IPS-18c (cell line): ENCODE measurements at regions not wholly inside any gene's neighbourhood (a gene's known extent, or its start where the extent isn't known, plus 50 kb on each side); places are given as distances from the start of the nearest gene placed in this dataset.
"Not testable (repeated sequence)": the region's sequence is repeated elsewhere in the genome, so short reads cannot be mapped to it uniquely, and the experiment has no call there.

Experiments
- H3K4me3 ChIP-seq: 2 replicates; pipeline ENCODE4 v1.7.0; 2013; ENCODE audit warnings: low read depth, mild to moderate bottlenecking, low read length, moderate library complexity; ENCODE audit not compliant: insufficient read depth
- H3K9me3 ChIP-seq: one replicate; pipeline ENCODE4 v1.6.1; 2013; ENCODE audit warnings: mild to moderate bottlenecking, low read length, moderate library complexity; ENCODE audit not compliant: control insufficient read depth, insufficient read depth

DNA sequence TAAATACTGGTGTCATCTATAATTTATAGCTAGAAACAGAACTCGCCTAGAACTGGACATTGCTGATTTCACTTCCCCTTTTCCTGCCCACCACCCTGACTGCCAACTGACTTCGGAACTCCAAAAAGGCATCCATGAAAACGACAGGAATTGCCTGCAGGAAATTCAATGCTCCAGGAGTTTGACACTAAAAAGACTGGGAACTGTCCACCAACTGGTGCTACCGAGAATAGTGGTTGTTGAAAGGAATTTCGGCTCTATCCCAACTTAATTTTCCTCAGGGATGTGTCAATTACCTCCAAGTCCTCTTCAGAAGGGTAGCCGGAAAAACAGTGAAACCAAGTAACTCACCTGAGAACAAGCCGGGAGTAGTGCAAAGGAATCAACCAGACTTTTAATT, 440.0 kb downstream of the PRELID2 start:
- not testable (repeated sequence) for H3K9me3 ChIP-seq, H3K4me3 ChIP-seq

GRCh38 chr5:145393426-145393825, 441.7 kb downstream of the PRELID2 start:
- H3K9me3 ChIP-seq, result peaks cover 2% of the 10 kb centered on the region
- H3K4me3 ChIP-seq, result no peak overlapping the region

DNA sequence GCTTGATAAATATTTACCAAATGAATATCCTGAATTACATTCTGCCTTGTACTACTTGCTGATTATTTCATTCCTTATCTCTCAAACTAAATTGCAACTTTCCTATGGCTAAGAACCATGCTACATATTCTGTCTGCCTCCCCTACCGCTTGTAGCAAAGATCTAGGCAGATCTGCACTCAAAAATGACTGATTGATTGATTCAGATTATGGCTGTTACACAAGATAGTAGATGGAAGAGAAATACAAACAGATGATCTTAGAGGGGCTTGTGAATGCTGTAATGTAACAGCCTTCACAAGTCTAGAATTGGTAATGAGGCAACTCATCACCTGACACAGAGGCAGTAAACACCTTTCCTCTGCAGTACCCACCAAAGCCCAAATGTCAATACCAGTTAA, 446.1 kb downstream of the PRELID2 start:
- Histone ChIP-seq H3K4me3 (no peak overlapping the region), H3K9me3 (no peaks in the 10 kb centered on the region)

DNA sequence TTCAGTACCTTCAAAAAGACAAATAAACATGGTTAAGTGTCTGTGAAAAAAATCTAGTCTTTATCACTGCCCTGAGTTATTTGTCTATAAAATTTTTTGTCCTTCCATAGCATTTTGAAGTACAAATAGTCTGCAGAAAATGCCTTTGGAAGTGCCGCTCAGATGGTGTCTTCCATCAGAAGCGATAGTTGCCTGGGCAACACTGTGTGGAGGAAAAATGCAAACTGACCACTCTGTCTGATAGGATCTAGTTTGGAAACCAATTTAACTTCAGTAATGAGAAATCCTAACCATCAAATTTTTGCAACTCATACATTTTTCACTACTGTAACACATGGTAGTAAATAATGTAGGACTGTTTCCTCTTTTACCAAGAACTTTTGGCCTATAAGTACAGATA, 449.9 kb downstream of the PRELID2 start:
- Histone ChIP-seq H3K4me3 (no peak overlapping the region), H3K9me3 (no peaks in the 10 kb centered on the region)

DNA sequence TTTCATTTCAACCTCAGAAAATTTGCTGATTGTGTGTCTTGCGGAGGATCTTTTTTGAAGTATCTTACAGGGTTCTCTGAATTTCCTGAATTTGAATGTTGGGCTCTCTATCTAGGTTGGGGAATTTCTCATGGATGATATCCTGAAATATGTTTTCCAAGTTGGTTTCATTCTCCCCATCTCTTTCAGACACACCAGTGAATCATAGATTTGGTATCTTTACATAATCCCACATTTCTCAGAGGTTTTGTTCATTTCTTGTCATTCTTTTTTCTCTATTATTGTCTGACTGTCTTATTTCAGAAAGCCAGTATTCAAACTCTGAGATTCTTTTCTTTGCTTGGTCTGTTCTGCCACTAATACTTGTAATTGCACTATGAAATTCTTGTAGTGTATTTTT, 456.9 kb downstream of the PRELID2 start:
- Histone ChIP-seq H3K9me3 (peaks cover 6% of the 10 kb centered on the region), H3K4me3 (no peak overlapping the region)

DNA sequence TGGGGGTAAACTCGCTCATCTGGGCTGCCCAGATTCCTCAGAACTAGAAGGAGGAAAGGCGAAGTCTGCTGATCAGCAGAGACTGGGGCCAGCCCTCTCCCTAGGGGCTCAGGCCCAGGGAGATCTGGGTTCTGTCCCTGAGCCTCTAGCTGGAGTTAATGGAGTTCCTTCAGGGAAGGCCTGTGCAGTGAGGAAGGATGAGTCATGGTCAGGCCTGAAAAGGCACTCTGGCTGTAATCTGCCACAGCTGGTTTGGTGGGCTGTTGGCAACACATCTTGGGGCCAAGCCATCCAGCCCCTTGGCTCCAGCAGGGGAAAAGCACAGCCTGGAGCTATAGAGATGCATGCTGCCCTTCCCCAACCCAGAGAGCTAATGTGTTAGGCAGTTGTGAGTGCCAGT, 459.6 kb downstream of the PRELID2 start:
- Histone ChIP-seq H3K9me3 (peaks cover 9% of the 10 kb centered on the region), H3K4me3 (no peak overlapping the region; the same call in 1 of the 2 replicates)

GRCh38 chr5:145365464-145365863, 469.7 kb downstream of the PRELID2 start:
- H3K9me3 ChIP-seq, result no peaks in the 10 kb centered on the region
- no peak overlapping the region for H3K4me3 ChIP-seq

DNA sequence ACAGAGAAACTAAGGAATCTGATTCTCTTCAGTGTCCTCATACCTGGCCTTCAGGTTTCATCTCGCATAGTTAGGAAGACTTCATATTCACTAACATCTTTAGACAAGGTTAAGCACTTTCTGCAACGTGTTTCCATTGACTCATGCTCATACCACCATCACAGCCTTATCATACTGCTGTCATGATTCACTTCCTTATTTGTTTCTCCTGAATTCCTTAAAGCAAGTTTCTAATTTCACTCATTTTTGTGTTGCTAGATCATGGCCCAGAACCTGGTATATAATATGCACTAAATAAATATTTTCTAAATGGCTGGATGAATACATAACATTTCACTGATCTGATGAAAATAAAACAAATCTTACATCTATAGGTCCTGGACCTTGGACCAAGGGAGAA, 472.9 kb downstream of the PRELID2 start:
- Histone ChIP-seq H3K4me3 (no peak overlapping the region), H3K9me3 (no peaks in the 10 kb centered on the region)

DNA sequence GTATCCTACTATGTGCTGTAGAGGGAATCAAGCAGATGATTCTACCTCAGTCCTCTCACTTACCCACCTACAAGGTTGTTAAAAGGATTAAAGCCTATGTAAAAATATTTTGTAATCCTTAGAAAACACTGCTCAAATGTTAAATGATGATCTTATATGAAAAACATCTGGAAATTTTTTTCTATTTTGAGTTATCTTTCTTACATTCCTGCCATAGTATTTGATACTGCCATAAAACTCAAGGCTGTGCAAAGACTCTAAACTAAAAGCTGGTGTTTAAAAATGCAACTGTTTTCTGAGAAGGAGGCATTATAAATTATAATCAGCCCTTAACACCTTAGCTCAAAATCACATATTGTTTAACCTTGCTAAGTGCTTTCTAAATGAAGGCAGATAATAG, 474.2 kb downstream of the PRELID2 start:
- no peak overlapping the region for H3K4me3 ChIP-seq
- no peaks in the 10 kb centered on the region for H3K9me3 ChIP-seq

- H3K4me3 ChIP-seq, result no peak overlapping the region
Measured at GRCh38 chr5:145350513-145350912, 484.6 kb downstream of the PRELID2 start.

GRCh38 chr5:145347026-145347616, 488.0 kb downstream of the PRELID2 start:
- H3K9me3 ChIP-seq, result no peaks in the 10 kb centered on the region
- H3K4me3 ChIP-seq, result no peak overlapping the region

More at GRCh38 chr5:145350513-145350912, 484.6 kb downstream of the PRELID2 start:
- no peaks in the 10 kb centered on the region for H3K9me3 ChIP-seq

- Histone ChIP-seq H3K4me3 (no peak overlapping the region), H3K9me3 (no peaks in the 10 kb centered on the region)
Measured at GRCh38 chr5:145345511-145346287, 489.4 kb downstream of the PRELID2 start.

DNA sequence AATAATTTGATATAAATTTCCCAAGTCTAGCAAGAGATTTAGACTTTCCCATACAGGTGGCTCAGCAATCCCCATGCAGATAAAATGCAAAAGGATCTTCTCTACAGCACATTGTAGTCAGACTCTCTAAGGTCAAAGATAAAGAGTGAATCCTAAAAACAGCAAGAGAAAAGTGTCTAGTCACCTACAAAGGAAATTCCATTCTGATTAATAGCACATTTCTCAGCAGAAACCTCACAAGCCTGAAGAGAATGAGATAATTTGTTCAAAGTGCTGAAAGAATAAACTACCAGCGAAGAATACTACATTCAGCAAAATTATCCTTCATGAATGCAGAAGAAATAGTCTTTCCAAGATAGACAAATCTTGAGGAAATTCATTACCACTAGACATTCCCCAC, 493.3 kb downstream of the PRELID2 start:
- no peak overlapping the region for H3K4me3 ChIP-seq

DNA sequence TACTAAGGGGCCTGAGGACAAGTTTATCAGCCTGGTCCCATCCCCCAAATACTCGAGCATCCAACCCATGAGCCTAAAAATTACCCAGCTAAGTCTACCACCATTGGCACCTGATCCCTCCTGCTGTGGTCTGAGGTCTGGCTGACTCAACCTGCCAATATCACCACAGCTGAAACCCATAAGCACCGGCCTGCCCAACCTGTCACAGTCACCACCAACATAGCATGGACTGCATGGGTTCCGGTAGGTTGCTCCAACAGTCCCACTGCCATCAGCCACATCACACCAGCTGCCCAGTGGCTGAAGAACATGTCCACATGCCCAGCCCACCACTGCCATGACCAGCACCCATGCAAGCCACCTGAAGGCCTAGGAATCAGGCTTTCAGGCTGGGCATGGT, 495.0 kb downstream of the PRELID2 start:
- H3K9me3 ChIP-seq, result no peaks in the 10 kb centered on the region
- H3K4me3 ChIP-seq, result no peak overlapping the region

More for the DNA sequence above, 493.3 kb downstream of the PRELID2 start:
- no peaks in the 10 kb centered on the region for H3K9me3 ChIP-seq

DNA sequence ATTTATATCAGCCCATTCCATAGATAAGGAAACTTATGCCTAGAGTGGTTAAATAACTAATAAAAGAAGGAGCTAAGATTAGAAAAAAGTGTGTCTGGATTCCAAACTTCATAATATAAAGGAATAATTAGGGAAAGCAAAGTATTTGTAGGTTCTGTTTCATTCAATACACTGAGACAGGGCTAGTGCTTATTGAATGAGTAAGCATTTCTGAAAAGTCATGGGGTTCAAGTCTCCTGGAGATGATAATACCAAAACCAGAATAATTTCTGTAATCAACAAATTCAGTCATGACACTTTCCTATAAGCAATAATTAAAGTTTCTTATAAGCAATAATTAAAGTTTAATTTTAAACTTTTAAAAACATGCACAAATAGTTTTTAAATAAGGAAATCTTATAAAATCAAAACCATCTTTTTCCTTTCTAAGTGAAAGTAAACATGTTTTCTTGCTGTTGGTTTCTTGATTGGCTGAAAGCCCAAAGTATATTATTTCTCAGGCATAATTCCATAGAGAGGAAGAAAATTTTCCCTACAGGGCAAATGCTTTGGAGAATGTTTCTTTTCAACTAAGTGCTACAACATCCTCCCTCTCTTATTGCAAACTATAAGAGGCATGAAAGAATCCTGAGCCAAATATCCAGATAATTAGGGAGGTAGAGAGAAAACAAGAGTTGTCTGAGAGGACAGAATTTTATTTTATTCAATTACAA, 510.2 kb downstream of the PRELID2 start:
- no peaks in the 10 kb centered on the region for H3K9me3 ChIP-seq
- H3K4me3 ChIP-seq, result no peak overlapping the region

GRCh38 chr5:145324101-145324500, 511.0 kb downstream of the PRELID2 start:
- no peaks in the 10 kb centered on the region for H3K9me3 ChIP-seq
- no peak overlapping the region for H3K4me3 ChIP-seq

GRCh38 chr5:145316282-145316681, 518.9 kb downstream of the PRELID2 start:
- H3K4me3 ChIP-seq, result no peak overlapping the region

GRCh38 chr5:145307866-145308382, 527.2 kb downstream of the PRELID2 start:
- Histone ChIP-seq H3K9me3 (no peaks in the 10 kb centered on the region), H3K4me3 (no peak overlapping the region)

More at GRCh38 chr5:145316282-145316681, 518.9 kb downstream of the PRELID2 start:
- no peaks in the 10 kb centered on the region for H3K9me3 ChIP-seq
